GM12878 (cell line): ENCODE measurements at regions not wholly inside any gene's neighbourhood (a gene's known extent, or its start where the extent isn't known, plus 50 kb on each side); places are given as distances from the start of the nearest gene placed in this dataset.

Experiments used
- ATAC-seq: fragments of 200-7000 bp; cut with Tn5 transposase; 3 replicates; pipeline ENCODE4 v1.9.1; 2020; ENCODE audit warnings: mild to moderate bottlenecking, moderate library complexity
- BruUV-seq: library from RNA; stranded (reverse); fragments of 400-500 nt; replicated peaks from 2 replicates; lab custom pipeline; 2021; lab: Mats Ljungman, UMichigan
- CTCF ChIA-PET: fragments of 300-600 bp; sonication (Branson Sonifier 250); formaldehyde crosslinking; extraction: SDS; loops from one replicate; lab custom pipeline; 2021; ENCODE audit warnings: inconsistent platforms; lab: Yijun Ruan, JAX
- POLR2A ChIA-PET: fragments of 350-600 bp; formaldehyde crosslinking; extraction: SDS; loops from one replicate; lab custom pipeline; 2021; ENCODE audit warnings: inconsistent platforms; lab: Charles Lee
- RAD21 ChIA-PET: fragments of 300-600 bp; sonication (Branson Sonifier 250); formaldehyde crosslinking; loops from one replicate; lab custom pipeline; 2023; ENCODE audit warnings: antibody characterized with exemption; ENCODE audit not compliant: unreplicated experiment; lab: Charles Lee
- SMC1A ChIA-PET: fragments of 300-600 bp; sonication (Branson Sonifier 250); formaldehyde crosslinking; loops from one replicate; lab custom pipeline; 2023; ENCODE audit not compliant: unreplicated experiment, uncharacterized antibody; lab: Charles Lee
- DNase-seq: peaks from one replicate; pipeline ENCODE4 v3.0.0-alpha.2; 2011; ENCODE audit warnings: low read depth, low spot score
- FAIRE-seq: peaks from 3 replicates; lab custom pipeline; 2011; peaks lifted over from hg19 to GRCh38; lab: Jason Lieb, UNC
- H2AFZ ChIP-seq: 2 replicates; pipeline ENCODE4 v1.6.0; 2011; ENCODE audit warnings: low read depth, low read length, control low read depth; ENCODE audit not compliant: control insufficient read depth
- H3K27ac ChIP-seq: 2 replicates; pipeline ENCODE4 v1.5.1; 2011; ENCODE audit warnings: control low read depth; ENCODE audit not compliant: control insufficient read depth, insufficient read depth
- H3K27me3 ChIP-seq, 2 experiments: replicated peaks in 1 of 2; 2 replicates each; pipeline versions ENCODE4 v1.6.0 to v1.6.1; 2011; ENCODE audit warnings: low read length in 1 of 2; ENCODE audit not compliant: control insufficient read depth in 2 of 2, insufficient read depth in 2 of 2
- H3K36me3 ChIP-seq, 2 experiments: 2 replicates each; pipeline ENCODE4 v1.5.1; 2011; ENCODE audit warnings: low read length in 1 of 2; ENCODE audit not compliant: control insufficient read depth in 2 of 2, insufficient read depth in 2 of 2
- H3K4me1 ChIP-seq: 2 replicates; pipeline ENCODE4 v1.6.1; 2011; ENCODE audit warnings: mild to moderate bottlenecking, low read length, moderate library complexity, mixed read lengths; ENCODE audit not compliant: control insufficient read depth, insufficient read depth
- H3K4me2 ChIP-seq: 2 replicates; pipeline ENCODE4 v1.6.0; 2011; ENCODE audit warnings: control low read depth; ENCODE audit not compliant: control insufficient read depth, insufficient read depth
- H3K4me3 ChIP-seq: fragments of 200-600 bp; sonication (generic); 2 replicates; pipeline ENCODE4 v1.5.1; 2016
- H3K79me2 ChIP-seq: 2 replicates; pipeline ENCODE4 v1.6.0; 2011; ENCODE audit warnings: low read length; ENCODE audit not compliant: control insufficient read depth, insufficient read depth
- H3K9ac ChIP-seq: 2 replicates; pipeline ENCODE4 v1.8.0; 2011; ENCODE audit warnings: low read length, control low read depth, mixed read lengths; ENCODE audit not compliant: control insufficient read depth, insufficient read depth
- H3K9me3 ChIP-seq: replicated peaks from 3 replicates; pipeline ENCODE4 v1.5.1; 2011; ENCODE audit warnings: mild to moderate bottlenecking, low read length; ENCODE audit not compliant: control insufficient read depth, insufficient read depth
- H4K20me1 ChIP-seq: 2 replicates; pipeline ENCODE4 v1.6.0; 2011; ENCODE audit not compliant: control insufficient read depth, insufficient read depth
- ATF2 ChIP-seq: IDR thresholded peaks from 2 replicates; pipeline ENCODE4 v1.6.1; 2012; ENCODE audit warnings: low read length, inconsistent platforms
- ATF3 ChIP-seq: IDR thresholded peaks from 2 replicates; pipeline ENCODE4 v1.6.1; 2011; ENCODE audit warnings: low read depth, mild to moderate bottlenecking, low read length, moderate library complexity, borderline replicate concordance; ENCODE audit errors: extremely low read depth
- BCL11A ChIP-seq: IDR thresholded peaks from 2 replicates; pipeline ENCODE4 v1.6.1; 2011; ENCODE audit warnings: low read depth, low read length
- E4F1 ChIP-seq: fragments of 450-650 bp; IDR thresholded peaks from 2 replicates; pipeline ENCODE4 v1.6.1; 2018; ENCODE audit warnings: borderline replicate concordance, mild to moderate bottlenecking; ENCODE audit not compliant: partially characterized antibody
- FOXM1 ChIP-seq: IDR thresholded peaks from 2 replicates; pipeline ENCODE4 v1.6.1; 2012; ENCODE audit warnings: low read depth, mild to moderate bottlenecking, inconsistent platforms, low read length, moderate library complexity
- KDM1A ChIP-seq: fragments of 200-600 bp; sonication (generic); IDR thresholded peaks from 2 replicates; pipeline ENCODE4 v1.6.1; 2016; ENCODE audit warnings: borderline replicate concordance
- MXI1 ChIP-seq: fragments of 150-350 bp; IDR thresholded peaks from 2 replicates; pipeline ENCODE4 v1.6.1; 2011; ENCODE audit warnings: low read depth, mild to moderate bottlenecking, inconsistent platforms, low read length, improper control_type of control experiment
- RELB ChIP-seq: fragments of 450-650 bp; IDR thresholded peaks from 2 replicates; pipeline ENCODE4 v1.6.1; 2017; ENCODE audit warnings: low read depth, mild to moderate bottlenecking, moderate library complexity
- ZNF622 ChIP-seq: fragments of 450-650 bp; IDR thresholded peaks from 2 replicates; pipeline ENCODE4 v1.6.1; 2017; ENCODE audit warnings: mild to moderate bottlenecking, inconsistent platforms
- WGBS: methylation state at CpG from one replicate; pipeline ENCODE4 v1.1.6; 2016; ENCODE audit warnings: low lambda C conversion rate; ENCODE audit not compliant: insufficient replicate concordance, insufficient coverage; ENCODE audit errors: missing lambda C conversion rate; 5-methylcytosine and 5-hydroxymethylcytosine counted together
- in situ Hi-C: fragments of 300-500 bp; cut with MboI; formaldehyde crosslinking; loops from 9 replicates; pipeline ENCODE4 v1.14.3; 2018; ENCODE audit warnings: mixed read lengths
- intact Hi-C: fragments of 100-400 bp; cut with micrococcal nuclease; formaldehyde crosslinking; loops from one replicate; pipeline ENCODE4 v1.14.2; 2022; ENCODE audit not compliant: unreplicated experiment
- TF ChIP-seq, protein P1 (sequence below): fragments of 450-650 bp; IDR thresholded peaks from 2 replicates; pipeline ENCODE4 v1.6.1; 2017; ENCODE audit warnings: borderline replicate concordance

DNA sequence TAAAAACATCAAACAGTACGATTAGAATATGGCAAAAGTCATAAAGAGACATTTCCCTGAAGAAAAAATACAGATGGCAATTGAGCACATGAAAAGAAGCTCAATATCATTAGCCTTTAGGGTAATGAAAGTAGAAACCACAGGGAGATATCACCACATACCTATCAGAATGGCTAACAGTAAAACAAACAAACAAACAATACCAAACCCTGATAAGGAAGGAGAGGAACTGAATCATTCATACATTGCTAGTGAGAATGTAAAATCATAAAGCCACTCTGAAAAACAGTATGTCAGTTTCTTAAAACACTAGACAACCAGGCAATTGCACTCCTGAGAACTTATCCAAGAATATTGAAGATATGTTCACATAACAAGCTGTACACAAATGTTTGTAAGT is 1342.5 kb upstream of the SLC10A2 start:
- H3K27ac ChIP-seq, result no peak overlapping the region
- ATAC-seq (no peak), DNase-seq (no peak), FAIRE-seq (no peak)
- no peak overlapping the region for H3K9ac ChIP-seq
- H3K36me3 ChIP-seq, result no peaks in the 10 kb centered on the region
- ChIA-PET RAD21 (no interaction called here), SMC1A (no interaction called here), POLR2A (no interaction called here), CTCF (interaction anchor here (0.6 kb wide), 1 partner anchor 1510 kb away, joined by 3 read pairs; no protein-coding TSS in a partner anchor)
- H3K4me2 ChIP-seq, result no peak overlapping the region
- no peak for TF ChIP-seq ATF2
- no peak for TF ChIP-seq FOXM1
- TF ChIP-seq ATF3, result no peak
- no peak for TF ChIP-seq RELB
- no peak for TF ChIP-seq E4F1
- no peak for TF ChIP-seq ZNF622
- no peak for TF ChIP-seq BCL11A
- TF ChIP-seq, protein P1, sequence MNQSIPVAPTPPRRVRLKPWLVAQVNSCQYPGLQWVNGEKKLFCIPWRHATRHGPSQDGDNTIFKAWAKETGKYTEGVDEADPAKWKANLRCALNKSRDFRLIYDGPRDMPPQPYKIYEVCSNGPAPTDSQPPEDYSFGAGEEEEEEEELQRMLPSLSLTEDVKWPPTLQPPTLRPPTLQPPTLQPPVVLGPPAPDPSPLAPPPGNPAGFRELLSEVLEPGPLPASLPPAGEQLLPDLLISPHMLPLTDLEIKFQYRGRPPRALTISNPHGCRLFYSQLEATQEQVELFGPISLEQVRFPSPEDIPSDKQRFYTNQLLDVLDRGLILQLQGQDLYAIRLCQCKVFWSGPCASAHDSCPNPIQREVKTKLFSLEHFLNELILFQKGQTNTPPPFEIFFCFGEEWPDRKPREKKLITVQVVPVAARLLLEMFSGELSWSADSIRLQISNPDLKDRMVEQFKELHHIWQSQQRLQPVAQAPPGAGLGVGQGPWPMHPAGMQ, result no peak
- TF ChIP-seq MXI1, result no peak
- TF ChIP-seq KDM1A, result no peak
- intact Hi-C loops (no loop called here), in situ Hi-C loops (no loop called here)
- 0% methylated on average over 1 of the region's 1 CpG for WGBS
- no peaks in the 10 kb centered on the region for H3K9me3 ChIP-seq
- H3K4me3 ChIP-seq, result no peak overlapping the region
- H3K79me2 ChIP-seq, result no peaks in the 10 kb centered on the region
- H2AFZ ChIP-seq, result no peak overlapping the region
- no TSS peak for BruUV-seq
- no peaks in the 10 kb centered on the region for H3K4me1 ChIP-seq
- H3K27me3 ChIP-seq, result no peaks in the 10 kb centered on the region
- H4K20me1 ChIP-seq, result no peaks in the 10 kb centered on the region
